ENCODE measurements at regions not wholly inside any gene's neighbourhood (a gene's known extent, or its start where the extent isn't known, plus 50 kb on each side); places are given as distances from the start of the nearest gene placed in this dataset.

- Histone ChIP-seq H3K4me1 (ENCODE audit: control insufficient read depth in 2 of 3, insufficient read depth in 2 of 3, low read depth in 1 of 3, low read length in 3 of 3) (peaks cover 0 to 10% (median 0%) of the 10 kb centered on the region in 3 donors), H3K36me3 (ENCODE audit: control insufficient read depth in 2 of 3, insufficient read depth in 3 of 3, low read length in 3 of 3) (no peaks in the 10 kb centered on the region), H3K27ac (ENCODE audit: low read depth in 2 of 2, low read length in 2 of 2) (no peak overlapping the region), H3K9me3 (ENCODE audit: control insufficient read depth in 2 of 3, insufficient read depth in 1 of 3, low read length in 3 of 3) (peaks cover 0 to 4% (median 0%) of the 10 kb centered on the region in 3 donors), H3K4me3 (ENCODE audit: low read length in 3 of 3) (no peak overlapping the region), H3K9ac (ENCODE audit: low read length in 3 of 3) (no peak overlapping the region), H3K27me3 (ENCODE audit: control insufficient read depth, insufficient read depth, low read length) (no peaks in the 10 kb centered on the region)
- DNase-seq = no peak
- intact Hi-C loops (cut with DNase I) = loop anchor here (10.0 kb wide), 1 partner anchor 371 kb away; no protein-coding TSS in a partner anchor
- FAIRE-seq = no peak
- no peak for TF ChIP-seq CTCF (IDR thresholded peaks at IDR 0.05; ENCODE audit: borderline replicate concordance, extremely low read depth, insufficient read depth)
These were observed 121.5 kb upstream of the ATF7IP start for GRCh38 chr12:14243941-14244340.

- H3K9me3 ChIP-seq (ENCODE audit: control insufficient read depth in 2 of 3, insufficient read depth in 1 of 3, low read length in 3 of 3) = peaks cover 0 to 4% (median 0%) of the 10 kb centered on the region in 3 donors
- H3K9ac ChIP-seq (ENCODE audit: low read length in 3 of 3) = no peak overlapping the region
- H3K27ac ChIP-seq (ENCODE audit: low read depth in 2 of 2, low read length in 2 of 2) = no peak overlapping the region
- no peaks in the 10 kb centered on the region for H3K27me3 ChIP-seq (ENCODE audit: control insufficient read depth, insufficient read depth, low read length)
- H3K4me3 ChIP-seq (ENCODE audit: low read length in 3 of 3) = no peak overlapping the region
- no peaks in the 10 kb centered on the region for H3K36me3 ChIP-seq (ENCODE audit: control insufficient read depth in 2 of 3, insufficient read depth in 3 of 3, low read length in 3 of 3)
- TF ChIP-seq CTCF (IDR thresholded peaks at IDR 0.05; ENCODE audit: borderline replicate concordance, extremely low read depth, insufficient read depth) = no peak
- no peak for FAIRE-seq
- intact Hi-C loops (cut with DNase I) = loop anchor here (10.0 kb wide), 1 partner anchor 370 kb away; no protein-coding TSS in a partner anchor
- DNase-seq = no peak
- H3K4me1 ChIP-seq (ENCODE audit: control insufficient read depth in 2 of 3, insufficient read depth in 2 of 3, low read depth in 1 of 3, low read length in 3 of 3) = peaks cover 0 to 4% (median 0%) of the 10 kb centered on the region in 3 donors
These were observed 120.4 kb upstream of the ATF7IP start for GRCh38 chr12:14244876-14245669.

- Histone ChIP-seq H3K27me3 (ENCODE audit: control insufficient read depth, insufficient read depth, low read length) (no peaks in the 10 kb centered on the region), H3K9ac (ENCODE audit: low read length in 3 of 3) (no peak overlapping the region), H3K4me3 (ENCODE audit: low read length in 3 of 3) (no peak overlapping the region), H3K27ac (ENCODE audit: low read depth in 2 of 2, low read length in 2 of 2) (no peak overlapping the region), H3K36me3 (ENCODE audit: control insufficient read depth in 2 of 3, insufficient read depth in 3 of 3, low read length in 3 of 3) (no peaks in the 10 kb centered on the region), H3K4me1 (ENCODE audit: control insufficient read depth in 2 of 3, insufficient read depth in 2 of 3, low read depth in 1 of 3, low read length in 3 of 3) (no peaks in the 10 kb centered on the region), H3K9me3 (ENCODE audit: control insufficient read depth in 2 of 3, insufficient read depth in 1 of 3, low read length in 3 of 3) (peaks cover 0 to 4% (median 0%) of the 10 kb centered on the region in 3 donors)
- intact Hi-C loops (cut with DNase I) = loop anchor here (10.0 kb wide), 1 partner anchor 368 kb away; no protein-coding TSS in a partner anchor
- FAIRE-seq = no peak
- TF ChIP-seq CTCF (IDR thresholded peaks at IDR 0.05; ENCODE audit: borderline replicate concordance, extremely low read depth, insufficient read depth) = no peak
- DNase-seq = no peak
These were observed 118.3 kb upstream of the ATF7IP start for GRCh38 chr12:14247166-14247565.
